ENCODE measurements at regions not wholly inside any gene's neighbourhood (a gene's known extent, or its start where the extent isn't known, plus 50 kb on each side); places are given as distances from the start of the nearest gene placed in this dataset.

DNA sequence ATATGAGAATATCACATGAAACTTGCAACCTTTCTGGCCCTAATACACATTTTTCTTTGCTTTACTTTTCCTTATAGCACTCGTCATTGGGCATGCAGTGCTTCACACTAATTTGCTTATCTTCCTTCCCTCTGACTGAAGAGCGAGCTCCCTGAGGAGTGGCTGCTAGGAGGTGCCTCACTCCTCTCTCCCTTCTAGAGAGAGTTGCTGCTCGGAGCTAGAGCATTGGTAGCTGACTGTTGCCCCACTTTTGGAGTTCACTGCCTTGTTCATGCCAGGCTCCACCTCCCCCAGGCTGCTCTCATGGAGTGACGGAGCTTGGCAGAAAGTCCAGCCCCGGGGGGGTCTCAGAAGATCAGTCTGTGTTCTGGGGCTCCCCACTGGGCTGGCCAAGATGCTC lies 413.2 kb downstream of the MED10 start:
- DNase-seq = no peak
- Histone ChIP-seq H3K4me3 (no peak overlapping the region), H3K36me3 (no peaks in the 10 kb centered on the region), H3K27me3 (no peaks in the 10 kb centered on the region; the same call in 1 of the 2 replicates), H3K9me3 (no peaks in the 10 kb centered on the region)

DNA sequence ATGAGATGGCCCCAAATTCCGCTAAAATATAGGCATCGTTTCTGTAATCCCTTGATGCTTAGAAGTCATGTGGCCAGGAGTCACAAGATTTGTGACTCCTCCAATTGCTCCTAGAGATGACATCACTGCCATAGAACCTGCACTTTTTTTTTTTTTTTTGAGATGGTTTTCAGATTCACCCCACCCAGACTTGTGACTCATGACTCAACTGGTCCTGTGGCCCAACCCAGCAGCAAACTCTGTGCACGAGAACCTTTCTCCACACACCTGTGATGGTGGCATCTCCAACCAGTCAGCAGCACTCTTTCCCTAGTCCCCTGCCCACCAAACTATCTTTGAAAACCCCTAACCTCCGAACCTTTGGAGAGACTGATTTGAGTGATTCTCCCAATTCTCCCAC lies 414.0 kb downstream of the MED10 start:
- Histone ChIP-seq H3K4me3 (no peak overlapping the region), H3K36me3 (no peaks in the 10 kb centered on the region), H3K27me3 (no peaks in the 10 kb centered on the region), H3K9me3 (no peaks in the 10 kb centered on the region)
- DNase-seq = no peak

DNA sequence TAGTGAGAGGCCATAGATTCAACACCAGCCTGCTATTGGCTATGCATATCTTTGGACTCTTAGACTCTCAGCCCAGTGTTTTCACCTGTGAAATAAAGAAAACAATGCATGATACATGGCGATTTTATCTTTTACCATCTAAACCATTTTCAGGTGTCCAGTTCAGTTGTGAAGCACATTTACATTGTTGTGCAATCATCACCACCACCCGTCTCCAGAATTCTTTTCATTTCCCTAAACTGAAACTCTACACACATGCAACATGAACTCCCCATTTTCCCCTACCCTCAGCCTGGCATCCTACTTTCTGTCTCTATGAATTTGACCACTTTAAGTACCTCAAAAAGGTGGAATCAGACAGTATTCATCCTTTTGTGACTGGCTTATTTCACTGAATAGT lies 420.6 kb downstream of the MED10 start:
- Histone ChIP-seq H3K4me3 (no peak overlapping the region), H3K36me3 (no peaks in the 10 kb centered on the region), H3K9me3 (no peaks in the 10 kb centered on the region), H3K27me3 (peaks cover 28% of the 10 kb centered on the region)
- no peak for DNase-seq

DNA sequence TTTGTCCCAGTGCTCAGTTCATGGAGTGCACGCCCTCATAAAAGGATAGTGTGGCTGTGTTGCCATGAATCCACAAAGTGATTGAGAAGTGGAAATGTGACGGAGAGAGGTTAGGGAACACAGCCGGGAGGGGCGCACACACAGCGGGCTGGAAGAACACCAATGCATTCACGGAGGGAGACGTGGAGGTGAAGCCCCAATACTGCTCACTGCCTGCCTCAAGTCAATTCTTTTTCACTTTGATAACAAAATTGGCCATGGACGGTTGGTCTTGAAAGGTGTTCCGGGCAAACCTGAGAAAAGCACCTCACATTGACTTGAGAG lies 424.1 kb downstream of the MED10 start:
- H3K36me3 ChIP-seq = no peaks in the 10 kb centered on the region
- no peak for DNase-seq
- H3K27me3 ChIP-seq = peaks cover 30% of the 10 kb centered on the region
- H3K9me3 ChIP-seq = no peaks in the 10 kb centered on the region
- H3K4me3 ChIP-seq = no peak overlapping the region

DNA sequence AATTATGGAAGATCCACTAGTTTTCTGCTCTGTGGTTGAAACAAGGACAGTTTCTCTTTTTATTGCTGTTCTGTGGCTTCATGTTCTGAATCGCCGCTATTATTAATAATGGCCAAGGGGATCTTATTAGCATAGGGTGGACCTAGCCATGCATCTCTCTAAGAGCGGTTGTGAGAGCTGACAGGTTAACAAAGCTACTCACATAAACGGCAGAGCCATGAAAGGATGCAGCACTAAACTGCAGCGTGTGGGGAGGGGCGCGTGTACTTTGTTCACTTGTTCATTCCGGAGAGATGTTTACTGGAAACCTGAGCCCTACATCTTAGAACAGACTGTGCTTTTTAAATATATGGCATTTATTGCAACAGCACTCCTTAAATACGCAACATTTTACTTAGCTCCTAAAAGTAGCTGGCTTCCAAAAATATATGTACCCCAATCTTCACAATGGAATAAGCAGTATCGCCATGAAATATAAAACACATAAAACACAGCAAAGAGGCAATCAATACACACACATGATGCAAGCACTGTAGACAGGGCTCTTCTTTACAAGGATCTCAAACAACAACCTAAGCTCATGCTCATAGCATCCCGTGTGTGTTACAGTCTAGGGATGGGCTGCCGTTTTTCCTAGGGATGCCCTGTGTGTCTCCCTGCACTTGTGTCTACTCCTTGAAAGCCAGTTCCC lies 424.6 kb downstream of the MED10 start:
- no peak for DNase-seq
- H3K4me3 ChIP-seq = no peak overlapping the region

DNA sequence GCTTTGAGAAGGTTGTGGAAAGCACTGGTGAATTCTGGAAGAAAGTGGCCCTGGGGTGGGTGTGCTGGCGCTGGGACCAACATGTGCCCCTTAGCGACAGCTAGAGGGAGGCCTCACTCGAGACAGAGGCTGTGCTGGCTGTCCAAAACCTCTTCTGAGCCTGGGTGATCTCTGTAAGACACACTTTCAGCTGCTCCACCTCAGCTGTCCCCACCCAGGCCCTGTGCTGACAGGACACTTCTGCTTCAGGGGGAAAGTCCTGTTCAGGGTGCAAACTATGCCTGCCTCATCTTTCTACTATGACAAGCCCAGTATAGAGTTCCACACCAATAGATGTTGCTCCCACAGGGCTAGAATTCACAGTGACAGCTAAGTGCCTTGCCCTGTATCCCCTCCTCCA lies 426.4 kb downstream of the MED10 start:
- no peak for DNase-seq
- H3K9me3 ChIP-seq = no peaks in the 10 kb centered on the region
- no peak overlapping the region for H3K4me3 ChIP-seq
- no peaks in the 10 kb centered on the region for H3K36me3 ChIP-seq
- H3K27me3 ChIP-seq = peaks cover 27% of the 10 kb centered on the region

More for the DNA sequence above, 424.6 kb downstream of the MED10 start:
- Histone ChIP-seq H3K36me3 (no peaks in the 10 kb centered on the region), H3K9me3 (no peaks in the 10 kb centered on the region), H3K27me3 (peaks cover 30% of the 10 kb centered on the region)

DNA sequence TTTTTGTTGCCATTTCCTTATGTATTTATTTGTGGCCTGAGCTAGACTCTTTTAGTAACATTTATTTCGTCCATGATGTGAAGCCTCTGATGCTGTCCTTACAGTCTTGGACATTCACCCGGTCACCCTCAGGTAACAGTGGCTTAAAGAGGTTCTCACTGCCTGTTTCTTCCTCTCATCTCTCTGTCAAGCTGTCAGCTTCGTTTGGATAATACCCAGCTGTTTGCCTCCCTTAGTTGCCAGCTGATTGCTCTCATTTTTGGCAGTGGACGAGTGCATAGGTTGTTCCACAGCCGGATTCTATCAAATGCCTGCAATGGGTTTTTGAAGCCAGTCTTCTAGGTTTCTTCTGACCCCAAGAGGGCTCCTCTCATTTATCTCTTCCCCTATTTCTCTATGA lies 427.7 kb downstream of the MED10 start:
- H3K9me3 ChIP-seq = no peaks in the 10 kb centered on the region
- H3K27me3 ChIP-seq = peaks cover 26% of the 10 kb centered on the region
- H3K4me3 ChIP-seq = no peak overlapping the region
- H3K36me3 ChIP-seq = no peaks in the 10 kb centered on the region
- DNase-seq = no peak

DNA sequence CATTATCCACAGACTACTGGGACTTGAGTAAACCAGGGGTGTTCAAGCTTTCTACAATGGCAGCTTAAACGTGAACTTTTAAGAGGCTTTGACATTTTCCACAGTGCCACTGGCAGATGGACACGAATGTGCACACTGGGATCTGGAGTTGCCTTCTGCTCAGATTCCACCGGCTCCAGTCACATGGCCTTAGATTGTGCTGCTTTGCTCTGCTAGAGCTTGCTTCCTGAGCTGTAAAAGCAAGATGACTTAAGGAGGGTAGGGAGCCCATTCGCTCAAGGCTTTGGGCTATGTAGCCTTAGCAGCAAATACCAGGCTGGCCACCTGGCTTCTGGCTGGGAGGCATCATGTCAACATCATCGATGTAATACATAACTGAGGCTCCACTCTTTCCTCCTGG lies 436.9 kb downstream of the MED10 start:
- Histone ChIP-seq H3K36me3 (no peaks in the 10 kb centered on the region), H3K4me3 (no peak overlapping the region), H3K9me3 (no peaks in the 10 kb centered on the region), H3K27me3 (peaks cover 14% of the 10 kb centered on the region)
- DNase-seq = no peak

DNA sequence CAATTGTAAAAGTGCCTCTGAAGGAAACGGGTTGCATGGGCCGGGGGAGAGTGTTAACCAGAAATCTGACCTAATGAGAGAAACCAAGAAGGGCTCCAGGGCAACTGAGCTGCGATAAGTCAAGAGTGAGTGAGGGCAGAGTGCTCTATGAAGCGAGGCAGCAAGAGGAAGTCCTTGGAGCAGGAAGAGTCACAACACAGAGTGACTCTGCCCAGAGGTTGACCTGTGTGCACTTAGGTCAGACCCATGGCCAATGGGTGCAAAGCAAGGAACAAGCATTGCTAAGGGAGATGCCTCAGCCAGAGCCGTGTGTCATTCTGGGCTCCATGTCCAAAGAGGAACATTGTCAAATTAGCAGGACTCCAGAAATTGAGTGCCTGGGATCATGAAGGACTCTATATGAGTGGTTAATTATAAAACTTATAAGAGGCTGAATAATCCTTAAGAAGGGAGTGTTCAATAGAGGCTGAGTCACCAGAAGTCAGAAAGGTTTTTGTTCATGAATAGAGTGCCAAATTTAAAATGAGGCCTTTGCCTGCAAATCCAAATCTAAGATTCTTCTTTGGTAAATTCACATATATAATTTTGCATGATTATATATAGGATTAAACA lies 438.5 kb downstream of the MED10 start:
- Histone ChIP-seq H3K27me3 (peaks cover 11% of the 10 kb centered on the region), H3K9me3 (no peaks in the 10 kb centered on the region), H3K4me3 (no peak overlapping the region), H3K36me3 (no peaks in the 10 kb centered on the region)
- DNase-seq = no peak

DNA sequence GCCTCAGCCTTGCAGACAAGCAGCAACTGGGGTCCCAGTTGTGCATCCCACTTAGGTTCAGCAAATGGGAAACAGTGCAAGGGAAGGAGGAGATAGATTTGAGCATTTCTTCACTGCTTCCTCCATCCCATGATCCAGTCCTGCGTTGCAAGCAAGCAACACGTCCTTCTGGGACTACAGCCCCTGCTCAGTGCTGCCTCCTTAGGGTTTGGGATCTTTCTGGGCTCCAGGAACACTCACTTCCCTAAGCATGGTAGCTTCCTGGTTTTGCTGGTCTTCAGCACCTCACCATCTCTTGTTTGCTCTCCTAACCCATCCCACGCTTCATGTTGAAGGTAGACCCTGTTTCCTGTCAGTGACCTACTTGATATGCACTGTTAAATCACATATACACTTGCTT lies 444.7 kb downstream of the MED10 start:
- no peak for DNase-seq
- Histone ChIP-seq H3K9me3 (0 out of 2 replicates have a peak, but pooled peaks cover 2% of the 10 kb centered on the region), H3K4me3 (no peak overlapping the region), H3K36me3 (no peaks in the 10 kb centered on the region), H3K27me3 (peaks cover 15% of the 10 kb centered on the region)

DNA sequence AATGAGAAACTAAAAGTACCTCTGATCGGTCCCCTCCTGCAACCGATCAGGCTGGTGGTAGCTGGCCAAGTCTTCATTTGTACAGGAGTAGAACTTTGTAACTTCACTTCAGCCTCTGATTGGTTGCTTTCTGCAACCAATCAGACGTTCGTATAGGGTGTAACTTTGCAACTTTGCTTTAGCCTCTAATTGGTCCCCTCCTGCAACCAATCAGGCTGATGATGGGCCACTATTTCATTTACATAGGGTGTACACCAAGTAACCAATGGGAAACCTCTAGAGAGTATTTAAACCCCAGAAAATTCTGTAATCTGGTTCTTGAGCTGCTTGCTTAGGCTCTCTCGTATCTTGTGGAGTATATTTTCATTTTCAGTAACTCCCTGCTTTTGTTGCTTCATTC lies 445.5 kb downstream of the MED10 start:
- Histone ChIP-seq H3K4me3 (no peak overlapping the region), H3K36me3 (no peaks in the 10 kb centered on the region), H3K27me3 (peaks cover 18% of the 10 kb centered on the region), H3K9me3 (0 out of 2 replicates have a peak, but pooled peaks cover 2% of the 10 kb centered on the region)
- peak; percentile 8 for DNase-seq

DNA sequence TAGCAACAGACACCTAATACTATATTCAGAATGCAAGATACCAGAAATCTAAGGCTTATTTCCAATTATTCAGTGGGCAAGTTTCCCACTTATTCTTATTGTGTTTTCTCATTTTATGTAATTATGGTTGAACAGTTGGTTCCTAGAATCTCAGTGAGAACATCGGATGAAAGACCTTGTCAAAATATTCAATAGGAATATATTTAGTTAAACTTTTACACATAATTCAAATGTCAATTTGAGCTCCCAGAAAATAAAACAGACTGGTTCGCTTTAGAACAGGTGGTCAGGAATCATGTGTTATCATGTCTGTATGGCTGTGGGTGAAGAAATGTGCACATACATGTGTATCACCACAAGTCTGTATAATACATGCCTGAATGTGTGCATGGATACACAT lies 447.8 kb downstream of the MED10 start:
- peaks cover 7% of the 10 kb centered on the region; the same call in 1 of the 2 replicates for H3K27me3 ChIP-seq

DNA sequence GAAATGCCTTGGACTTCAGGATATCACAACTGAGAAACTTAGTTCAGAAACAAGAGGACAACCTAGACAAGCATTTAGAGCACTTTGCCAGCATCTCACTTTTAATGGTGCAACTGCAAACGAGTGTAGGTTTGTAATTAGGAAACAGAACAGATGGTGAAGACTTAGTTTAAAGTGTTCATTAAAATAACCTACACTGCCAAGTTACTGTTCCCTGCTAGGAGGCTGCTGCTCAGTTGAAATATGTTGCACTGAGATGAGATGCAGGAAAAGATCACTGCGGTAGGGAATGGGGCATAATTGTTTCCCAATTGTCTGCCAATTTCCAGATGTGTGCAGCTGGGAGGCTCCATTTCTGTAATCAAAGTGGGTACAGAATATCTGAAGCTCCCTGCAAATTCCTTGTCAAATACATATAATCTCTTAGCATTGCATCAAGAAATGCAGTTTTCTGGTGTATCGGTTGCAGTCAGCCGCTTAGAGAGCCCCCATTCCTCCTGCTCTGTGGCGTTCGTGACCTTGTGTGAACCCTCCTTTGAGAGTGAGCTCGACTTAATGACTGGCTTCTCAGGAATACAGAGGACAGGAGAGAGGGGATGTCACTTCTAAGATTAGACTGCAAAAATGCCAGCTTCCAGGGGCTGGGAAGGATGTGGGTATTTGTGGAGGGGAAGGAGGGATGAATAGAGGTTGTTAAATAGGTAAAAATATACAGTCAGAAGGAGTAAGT lies 448.9 kb downstream of the MED10 start:
- H3K36me3 ChIP-seq = no peaks in the 10 kb centered on the region
- DNase-seq = no peak
- no peak overlapping the region for H3K4me3 ChIP-seq
- H3K27me3 ChIP-seq = peaks cover 8% of the 10 kb centered on the region
- H3K9me3 ChIP-seq = 0 out of 2 replicates have a peak, but pooled peaks cover 2% of the 10 kb centered on the region

More for the DNA sequence above, 447.8 kb downstream of the MED10 start:
- Histone ChIP-seq H3K4me3 (no peak overlapping the region), H3K9me3 (0 out of 2 replicates have a peak, but pooled peaks cover 2% of the 10 kb centered on the region), H3K36me3 (no peaks in the 10 kb centered on the region)
- DNase-seq = no peak

DNA sequence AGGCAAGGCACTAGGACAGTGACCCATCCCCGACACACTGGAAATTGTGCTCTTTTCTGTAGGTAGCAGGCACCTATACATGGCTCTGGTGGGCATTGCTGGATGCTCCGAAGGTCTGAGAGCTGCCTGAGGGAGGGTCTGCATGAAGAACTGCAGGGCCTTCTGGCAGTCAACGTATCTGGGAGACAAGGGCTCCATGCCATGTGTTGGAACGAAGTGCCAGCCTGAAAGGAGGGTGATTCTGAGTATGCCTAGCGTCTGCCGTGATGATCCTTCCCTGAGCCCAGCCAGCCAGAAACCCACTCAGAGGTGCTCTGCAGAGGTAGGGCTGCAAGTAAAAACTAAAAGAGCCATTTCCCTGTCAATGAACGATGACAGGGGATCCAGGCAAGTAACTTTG lies 453.2 kb downstream of the MED10 start:
- peaks cover 8% of the 10 kb centered on the region for H3K27me3 ChIP-seq
- no peak for DNase-seq
- H3K36me3 ChIP-seq = no peaks in the 10 kb centered on the region
- H3K9me3 ChIP-seq = no peaks in the 10 kb centered on the region
- no peak overlapping the region for H3K4me3 ChIP-seq

DNA sequence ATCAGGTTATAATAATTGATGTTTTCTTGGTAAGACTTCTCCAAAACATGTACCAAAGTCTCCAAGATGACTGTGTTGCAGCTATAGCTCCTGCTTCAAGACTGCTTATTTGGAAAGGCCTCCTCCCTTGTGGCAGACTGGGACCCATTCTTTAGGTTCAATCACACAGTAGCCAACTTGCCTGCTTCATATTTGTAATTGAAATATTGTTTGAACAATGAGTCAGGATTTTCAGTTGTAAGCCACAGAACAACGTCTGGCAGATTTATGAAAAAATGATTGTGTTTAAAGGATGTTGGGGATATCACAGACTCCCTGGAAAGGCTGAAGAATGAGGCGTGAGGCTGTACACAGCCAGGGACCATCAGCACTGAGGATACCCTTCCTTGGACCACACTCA lies 458.9 kb downstream of the MED10 start:
- H3K27me3 ChIP-seq = peaks cover 2% of the 10 kb centered on the region; the same call in 1 of the 2 replicates
- H3K4me3 ChIP-seq = no peak overlapping the region
- H3K9me3 ChIP-seq = no peaks in the 10 kb centered on the region
- no peaks in the 10 kb centered on the region for H3K36me3 ChIP-seq
- no peak for DNase-seq

DNA sequence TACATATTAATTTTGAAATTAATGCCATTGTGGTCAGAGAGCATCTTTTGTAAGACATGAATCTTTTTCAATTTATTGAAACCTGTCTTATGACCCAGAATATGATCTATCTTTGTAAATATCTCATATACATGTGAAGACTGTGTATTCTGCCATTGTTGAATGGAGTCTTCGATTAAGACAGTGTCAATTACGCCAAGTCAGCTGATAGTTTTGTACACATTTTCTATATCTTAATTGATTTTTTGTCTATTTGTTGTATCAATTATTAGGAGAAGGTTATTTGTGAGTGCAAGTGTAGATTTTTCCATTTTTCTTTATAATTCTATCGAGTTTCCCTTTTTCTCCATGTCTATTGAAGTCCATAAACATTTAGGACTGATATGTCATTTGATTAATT lies 471.6 kb downstream of the MED10 start:
- H3K4me3 ChIP-seq = no peak overlapping the region
- DNase-seq = no peak
- no peaks in the 10 kb centered on the region for H3K9me3 ChIP-seq
- no peaks in the 10 kb centered on the region for H3K36me3 ChIP-seq
- H3K27me3 ChIP-seq = no peaks in the 10 kb centered on the region; the same call in 1 of the 2 replicates

DNA sequence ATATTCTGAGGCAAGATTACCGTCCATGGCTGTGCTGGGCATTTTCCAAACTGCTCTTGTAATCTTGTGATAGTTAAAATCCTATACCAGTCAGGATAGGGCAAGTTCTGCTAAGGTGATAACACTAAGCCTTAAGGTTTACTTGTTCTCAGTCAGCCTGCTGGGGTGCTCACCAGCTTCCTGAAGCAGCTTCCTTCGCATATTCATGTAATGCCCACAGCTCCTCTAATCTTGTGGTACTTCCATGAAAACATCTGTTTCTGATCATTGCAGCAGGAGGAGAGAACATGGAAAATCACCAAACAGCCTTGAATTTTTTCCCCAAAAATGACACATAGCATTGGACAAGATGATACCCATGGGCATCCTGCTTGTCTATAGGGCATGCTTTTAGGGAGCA lies 473.2 kb downstream of the MED10 start:
- Histone ChIP-seq H3K36me3 (no peaks in the 10 kb centered on the region), H3K9me3 (no peaks in the 10 kb centered on the region), H3K4me3 (no peak overlapping the region), H3K27me3 (no peaks in the 10 kb centered on the region; the same call in 1 of the 2 replicates)
- no peak for DNase-seq

DNA sequence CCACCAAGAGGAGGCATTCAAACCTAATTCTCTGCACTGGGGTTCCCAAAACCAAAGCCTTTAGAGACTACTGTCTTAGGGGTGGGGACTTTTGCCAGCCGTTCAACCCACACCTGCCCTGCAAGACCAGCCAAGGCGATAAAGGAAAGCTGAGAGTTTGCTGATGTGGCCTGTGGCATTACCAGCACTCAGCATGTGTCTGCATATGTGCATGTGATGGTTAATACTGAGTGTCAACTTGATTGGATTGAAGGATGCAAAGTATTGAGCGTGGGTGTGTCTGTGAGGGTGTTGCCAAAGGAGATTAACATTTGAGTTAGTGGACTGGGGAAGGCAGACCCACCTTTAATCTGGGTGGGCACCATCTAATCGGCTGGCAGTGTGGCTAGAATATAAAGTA lies 474.2 kb downstream of the MED10 start:
- H3K4me3 ChIP-seq = no peak overlapping the region

More for the DNA sequence above, 474.2 kb downstream of the MED10 start:
- H3K36me3 ChIP-seq = no peaks in the 10 kb centered on the region
- no peaks in the 10 kb centered on the region; the same call in 1 of the 2 replicates for H3K27me3 ChIP-seq
- H3K9me3 ChIP-seq = no peaks in the 10 kb centered on the region
- no peak for DNase-seq

All from MG63 (cell line).